GM21526 (cell line): ENCODE measurements at regions not wholly inside any gene's neighbourhood (a gene's known extent, or its start where the extent isn't known, plus 50 kb on each side); places are given as distances from the start of the nearest gene placed in this dataset.
A peak's percentile ranks its signal among the peaks of the same experiment; 100 is the strongest.

Experiments used
- ATAC-seq: cut with Tn5 transposase; IDR thresholded peaks from one replicate; pipeline ENCODE4 v1.9.1; 2021; ENCODE audit warnings: moderate library complexity; ENCODE audit not compliant: unreplicated experiment, low FRiP score

GRCh38 chr21:28791595-28792282 is 200.9 kb downstream of the LTN1 start:
- no peak for ATAC-seq

GRCh38 chr21:28790335-28790734 is 202.3 kb downstream of the LTN1 start:
- no peak for ATAC-seq

GRCh38 chr21:28789523-28789922 is 203.2 kb downstream of the LTN1 start:
- no peak for ATAC-seq

- no peak for ATAC-seq
Measured at GRCh38 chr21:28788030-28788429, 204.6 kb downstream of the LTN1 start.

- no peak for ATAC-seq
Measured at GRCh38 chr21:28783641-28784185, 209.0 kb downstream of the LTN1 start.

GRCh38 chr21:28781602-28782276 is 210.9 kb downstream of the LTN1 start:
- peak; percentile 77 for ATAC-seq

GRCh38 chr21:28779914-28780313 is 212.8 kb downstream of the LTN1 start:
- ATAC-seq: no peak

GRCh38 chr21:28776251-28776650 is 216.4 kb downstream of the LTN1 start:
- ATAC-seq: no peak

- no peak for ATAC-seq
Measured at GRCh38 chr21:28775071-28775470, 217.6 kb downstream of the LTN1 start.

GRCh38 chr21:28773036-28773435 is 219.6 kb downstream of the LTN1 start:
- no peak for ATAC-seq

- ATAC-seq: no peak
Measured at GRCh38 chr21:28771790-28772501, 220.7 kb downstream of the LTN1 start.

GRCh38 chr21:28770867-28771661 is 221.6 kb downstream of the LTN1 start:
- no peak for ATAC-seq

- no peak for ATAC-seq
Measured at GRCh38 chr21:28769683-28770082, 223.0 kb downstream of the LTN1 start.

GRCh38 chr21:28768753-28769152 is 223.9 kb downstream of the LTN1 start:
- ATAC-seq: no peak

- no peak for ATAC-seq
Measured at GRCh38 chr21:28767523-28767922, 225.2 kb downstream of the LTN1 start.

GRCh38 chr21:28763809-28764418 is 228.8 kb downstream of the LTN1 start:
- ATAC-seq: no peak

GRCh38 chr21:28762357-28762735 is 230.3 kb downstream of the LTN1 start:
- ATAC-seq: no peak

- ATAC-seq: no peak
Measured at GRCh38 chr21:28761674-28762356, 230.9 kb downstream of the LTN1 start.

GRCh38 chr21:28758883-28759242 is 233.8 kb downstream of the LTN1 start:
- ATAC-seq: no peak
